Nephron (organoid): ENCODE measurements at regions not wholly inside any gene's neighbourhood (a gene's known extent, or its start where the extent isn't known, plus 50 kb on each side); places are given as distances from the start of the nearest gene placed in this dataset.

Experiments used
- H3K27ac Mint-ChIP-seq, 3 experiments: 2 replicates each; pipeline ENCODE4 v1.8.0; 2020; ENCODE audit warnings: mixed read lengths in 3 of 3, mild to moderate bottlenecking in 2 of 3, moderate library complexity in 1 of 3
- H3K27me3 Mint-ChIP-seq: 2 replicates; pipeline ENCODE4 v1.8.0; 2021; ENCODE audit warnings: low read depth, mild to moderate bottlenecking, moderate library complexity, mixed read lengths
- H3K36me3 Mint-ChIP-seq: 2 replicates; pipeline ENCODE4 v1.8.0; 2020; ENCODE audit warnings: low read depth, mixed read lengths
- H3K4me1 Mint-ChIP-seq: 2 replicates; pipeline ENCODE4 v1.8.0; 2020; ENCODE audit warnings: mixed read lengths
- H3K4me3 Mint-ChIP-seq, 3 experiments: 2 replicates each; pipeline ENCODE4 v1.8.0; 2020; ENCODE audit warnings: mild to moderate bottlenecking in 3 of 3, mixed read lengths in 3 of 3, moderate library complexity in 2 of 3
- H3K9me3 Mint-ChIP-seq: 2 replicates; pipeline ENCODE4 v1.8.0; 2020; ENCODE audit warnings: mixed read lengths
- TF ChIP-seq, protein P1 (sequence below), 3 experiments: fragments of 200-600 bp; sonication (generic); IDR thresholded peaks; one replicate each; pipeline ENCODE4 v1.5.0; 2021; ENCODE audit warnings: antibody characterized with exemption in 3 of 3; ENCODE audit not compliant: unreplicated experiment in 3 of 3

DNA sequence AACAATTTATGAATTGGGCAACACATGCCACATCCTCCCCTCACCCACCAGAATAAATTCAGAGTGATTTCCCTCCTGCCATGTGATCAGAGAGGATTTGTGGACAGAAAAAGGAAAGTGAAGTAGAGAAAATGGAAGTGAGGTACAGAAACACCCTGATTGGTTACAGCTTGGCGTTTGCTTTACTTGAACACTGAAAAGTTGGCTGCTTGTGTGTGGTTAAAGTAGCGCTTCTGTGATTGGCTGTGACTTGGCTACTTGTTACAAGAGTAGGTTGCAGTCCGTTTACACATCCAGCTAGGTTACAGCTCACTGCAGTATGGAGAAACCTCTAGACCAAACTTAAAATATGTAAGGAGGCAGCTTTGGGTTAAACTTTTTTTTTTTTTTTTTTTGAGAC, 205.2 kb upstream of the ZNF608 start:
- H3K4me3 Mint-ChIP-seq = no peak overlapping the region
- no peaks in the 10 kb centered on the region for H3K36me3 Mint-ChIP-seq
- TF ChIP-seq, protein P1, sequence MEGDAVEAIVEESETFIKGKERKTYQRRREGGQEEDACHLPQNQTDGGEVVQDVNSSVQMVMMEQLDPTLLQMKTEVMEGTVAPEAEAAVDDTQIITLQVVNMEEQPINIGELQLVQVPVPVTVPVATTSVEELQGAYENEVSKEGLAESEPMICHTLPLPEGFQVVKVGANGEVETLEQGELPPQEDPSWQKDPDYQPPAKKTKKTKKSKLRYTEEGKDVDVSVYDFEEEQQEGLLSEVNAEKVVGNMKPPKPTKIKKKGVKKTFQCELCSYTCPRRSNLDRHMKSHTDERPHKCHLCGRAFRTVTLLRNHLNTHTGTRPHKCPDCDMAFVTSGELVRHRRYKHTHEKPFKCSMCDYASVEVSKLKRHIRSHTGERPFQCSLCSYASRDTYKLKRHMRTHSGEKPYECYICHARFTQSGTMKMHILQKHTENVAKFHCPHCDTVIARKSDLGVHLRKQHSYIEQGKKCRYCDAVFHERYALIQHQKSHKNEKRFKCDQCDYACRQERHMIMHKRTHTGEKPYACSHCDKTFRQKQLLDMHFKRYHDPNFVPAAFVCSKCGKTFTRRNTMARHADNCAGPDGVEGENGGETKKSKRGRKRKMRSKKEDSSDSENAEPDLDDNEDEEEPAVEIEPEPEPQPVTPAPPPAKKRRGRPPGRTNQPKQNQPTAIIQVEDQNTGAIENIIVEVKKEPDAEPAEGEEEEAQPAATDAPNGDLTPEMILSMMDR (IDR thresholded peaks at IDR 0.05; ENCODE audit: unreplicated experiment in 3 of 3) = no peak
- no peaks in the 10 kb centered on the region for H3K9me3 Mint-ChIP-seq
- peaks cover 14% of the 10 kb centered on the region for H3K4me1 Mint-ChIP-seq
- no peak overlapping the region for H3K27ac Mint-ChIP-seq
- H3K27me3 Mint-ChIP-seq = no peaks in the 10 kb centered on the region

DNA sequence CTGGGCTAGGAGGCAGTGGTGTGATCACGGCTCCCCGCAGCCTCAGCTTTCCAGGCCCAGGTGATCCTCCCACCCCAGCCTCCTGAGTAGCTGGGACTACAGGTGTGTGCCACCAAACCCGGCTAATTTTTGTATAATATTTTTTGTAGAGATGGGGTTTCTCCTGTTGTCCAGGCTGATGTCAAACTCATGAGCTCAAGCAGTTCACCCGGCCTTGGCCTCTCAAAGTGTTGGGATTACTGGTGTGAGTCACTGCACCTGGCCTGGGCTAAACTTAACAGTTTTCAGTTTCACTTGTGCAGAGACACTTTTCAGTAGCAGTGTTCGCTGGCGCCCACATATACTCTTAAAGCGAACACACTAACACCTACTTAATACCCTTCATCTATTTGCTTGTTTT, 205.6 kb upstream of the ZNF608 start:
- peaks cover 14% of the 10 kb centered on the region for H3K4me1 Mint-ChIP-seq
- TF ChIP-seq, protein P1 (IDR thresholded peaks at IDR 0.05; ENCODE audit: unreplicated experiment in 3 of 3) = no peak
- no peak overlapping the region for H3K4me3 Mint-ChIP-seq
- no peak overlapping the region for H3K27ac Mint-ChIP-seq
- no peaks in the 10 kb centered on the region for H3K27me3 Mint-ChIP-seq
- no peaks in the 10 kb centered on the region for H3K36me3 Mint-ChIP-seq
- no peaks in the 10 kb centered on the region for H3K9me3 Mint-ChIP-seq

DNA sequence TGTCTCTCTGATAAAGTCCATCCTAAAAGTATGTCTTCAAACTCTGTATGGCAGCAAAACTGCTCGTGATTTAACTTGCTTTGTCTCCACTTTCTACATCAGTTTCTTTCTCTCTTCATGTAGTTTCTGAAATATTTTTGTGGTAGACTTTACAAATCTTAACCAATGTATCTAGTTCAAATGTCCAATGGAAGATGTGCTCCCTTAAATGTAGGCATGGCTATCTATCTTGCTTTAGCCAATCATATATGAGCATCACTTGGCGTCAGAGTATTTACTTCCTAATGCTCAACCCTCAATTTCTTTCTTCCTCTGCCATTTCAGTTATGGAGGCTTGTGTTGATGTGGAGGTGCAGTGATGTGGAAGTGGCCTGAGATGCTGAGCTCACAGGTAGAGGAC, 206.1 kb upstream of the ZNF608 start:
- Mint-ChIP-seq H3K9me3 (no peaks in the 10 kb centered on the region), H3K27me3 (no peaks in the 10 kb centered on the region), H3K27ac (no peak overlapping the region), H3K4me1 (peaks cover 14% of the 10 kb centered on the region), H3K4me3 (no peak overlapping the region), H3K36me3 (no peaks in the 10 kb centered on the region)
- TF ChIP-seq, protein P1 (IDR thresholded peaks at IDR 0.05; ENCODE audit: unreplicated experiment in 3 of 3) = no peak

DNA sequence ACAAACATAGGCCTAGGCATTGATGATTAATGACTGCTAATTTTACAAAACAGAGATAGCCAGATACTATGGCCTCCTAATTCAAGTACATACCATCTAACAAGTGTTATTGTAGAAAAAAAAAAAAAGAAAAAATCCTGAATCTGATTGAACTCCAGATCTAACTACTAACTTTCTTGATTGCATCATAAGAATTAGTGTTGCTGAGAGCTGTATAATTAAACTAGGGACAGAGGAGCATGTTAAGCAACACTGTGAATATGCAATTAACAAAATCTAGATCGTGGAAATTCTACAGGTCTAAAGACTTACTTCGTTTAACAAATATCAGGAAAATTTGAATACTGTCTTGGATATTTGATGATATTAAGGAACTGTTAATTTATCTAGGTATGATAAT, 208.3 kb upstream of the ZNF608 start:
- TF ChIP-seq, protein P1 (IDR thresholded peaks at IDR 0.05; ENCODE audit: unreplicated experiment in 3 of 3) = no peak
- H3K27me3 Mint-ChIP-seq = no peaks in the 10 kb centered on the region
- H3K9me3 Mint-ChIP-seq = no peaks in the 10 kb centered on the region
- H3K36me3 Mint-ChIP-seq = no peaks in the 10 kb centered on the region
- no peak overlapping the region for H3K27ac Mint-ChIP-seq
- no peak overlapping the region for H3K4me3 Mint-ChIP-seq
- no peaks in the 10 kb centered on the region for H3K4me1 Mint-ChIP-seq

DNA sequence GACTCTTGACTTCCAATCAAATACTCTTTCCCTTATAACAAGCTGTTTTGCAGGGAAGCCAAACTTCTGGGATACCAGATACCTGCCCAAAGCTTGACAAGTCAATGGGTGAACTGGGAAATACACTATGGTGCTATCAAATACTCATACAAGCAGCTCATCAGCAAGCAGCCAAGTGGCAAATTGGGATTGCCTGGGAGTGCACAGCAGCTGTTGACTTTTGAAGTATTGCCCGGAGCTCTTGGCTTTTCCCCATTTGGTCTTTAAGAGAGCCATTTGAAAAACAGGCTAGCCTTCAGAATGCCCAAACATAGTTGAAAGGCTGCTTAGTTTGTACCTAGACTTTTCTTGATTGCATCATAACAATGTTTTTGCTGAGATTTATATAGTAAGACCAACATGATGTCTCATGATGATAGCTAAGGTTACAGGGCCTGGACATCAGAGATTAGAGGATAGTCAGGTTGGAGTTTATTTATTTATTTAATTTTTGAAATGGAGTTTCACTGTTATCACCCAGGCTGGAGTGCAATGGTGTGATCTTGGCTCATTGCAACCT, 210.1 kb upstream of the ZNF608 start:
- Mint-ChIP-seq H3K4me3 (no peak overlapping the region), H3K9me3 (peaks cover 4% of the 10 kb centered on the region), H3K4me1 (no peaks in the 10 kb centered on the region), H3K27ac (no peak overlapping the region), H3K27me3 (no peaks in the 10 kb centered on the region), H3K36me3 (no peaks in the 10 kb centered on the region)
- TF ChIP-seq, protein P1 (IDR thresholded peaks at IDR 0.05; ENCODE audit: unreplicated experiment in 3 of 3) = no peak

DNA sequence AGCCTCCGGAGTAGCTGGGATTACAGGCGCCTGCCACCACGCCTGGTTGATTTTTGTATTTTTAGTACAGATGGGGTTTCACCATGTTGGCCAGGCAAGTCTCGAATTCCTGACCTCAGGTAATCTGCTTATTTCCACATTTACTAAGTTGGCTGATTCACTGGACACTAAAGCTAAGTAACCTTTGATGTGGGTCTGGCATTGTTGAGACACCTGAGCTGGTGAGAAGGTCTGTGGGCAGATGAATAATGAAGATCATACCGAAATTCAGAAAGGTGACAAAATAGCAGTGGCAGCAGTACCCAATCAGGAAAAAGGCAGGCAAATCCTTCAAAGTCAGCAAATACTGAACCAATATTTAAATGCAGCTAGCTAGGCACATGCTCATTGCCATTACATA, 210.6 kb upstream of the ZNF608 start:
- Mint-ChIP-seq H3K27me3 (no peaks in the 10 kb centered on the region), H3K4me1 (no peaks in the 10 kb centered on the region), H3K4me3 (no peak overlapping the region), H3K9me3 (peaks cover 4% of the 10 kb centered on the region), H3K36me3 (no peaks in the 10 kb centered on the region), H3K27ac (no peak overlapping the region)
- TF ChIP-seq, protein P1 (IDR thresholded peaks at IDR 0.05; ENCODE audit: unreplicated experiment in 3 of 3) = no peak
